ENCODE measurements at regions not wholly inside any gene's neighbourhood (a gene's known extent, or its start where the extent isn't known, plus 50 kb on each side); places are given as distances from the start of the nearest gene placed in this dataset.
"Not testable (repeated sequence)": the region's sequence is repeated elsewhere in the genome, so short reads cannot be mapped to it uniquely, and the experiment has no call there.

DNA sequence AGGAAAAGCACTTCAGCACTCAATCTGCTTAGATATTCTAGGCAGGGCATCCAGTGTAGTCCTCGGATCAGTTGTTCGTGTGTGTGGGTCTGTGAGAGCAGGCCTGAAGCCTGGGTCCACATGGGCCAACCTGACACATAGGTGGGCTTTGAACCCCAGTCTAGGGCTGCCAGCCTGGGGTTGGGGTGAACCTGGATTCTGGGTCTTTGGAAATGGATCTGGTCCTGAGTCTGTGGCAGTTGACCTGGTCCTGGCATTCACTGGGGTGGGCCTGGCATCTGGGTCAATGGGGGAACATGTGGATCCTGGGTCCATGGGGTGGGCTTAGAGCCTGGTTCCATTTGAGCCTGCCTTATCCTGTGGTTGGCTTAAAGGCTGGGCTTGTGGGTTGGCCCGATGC, 492.6 kb upstream of the MAN1A1 start:
- DNase-seq (ENCODE audit: low read depth in 4 of 4, low spot score in 3 of 4): no peak

DNA sequence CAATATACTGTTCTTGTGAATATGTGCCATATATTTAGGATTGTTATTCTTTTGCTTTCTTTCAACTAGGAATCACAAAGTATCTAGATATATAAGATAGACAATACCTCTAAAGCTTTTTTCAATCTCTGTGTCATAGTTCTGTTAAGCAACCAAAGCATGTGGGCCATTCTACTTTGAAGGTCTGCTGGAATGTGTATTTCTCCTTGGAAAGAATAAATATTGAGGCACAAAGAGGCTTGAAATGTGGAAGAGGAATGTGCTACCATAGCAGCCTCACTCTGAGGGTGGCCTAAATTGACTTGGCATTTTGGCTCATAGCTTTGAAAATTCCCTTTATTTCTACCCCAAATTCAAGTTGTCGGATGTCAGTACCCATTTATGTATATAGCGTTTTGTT, 488.5 kb upstream of the MAN1A1 start:
- no peak for DNase-seq (ENCODE audit: low read depth in 4 of 4, low spot score in 3 of 4)

DNA sequence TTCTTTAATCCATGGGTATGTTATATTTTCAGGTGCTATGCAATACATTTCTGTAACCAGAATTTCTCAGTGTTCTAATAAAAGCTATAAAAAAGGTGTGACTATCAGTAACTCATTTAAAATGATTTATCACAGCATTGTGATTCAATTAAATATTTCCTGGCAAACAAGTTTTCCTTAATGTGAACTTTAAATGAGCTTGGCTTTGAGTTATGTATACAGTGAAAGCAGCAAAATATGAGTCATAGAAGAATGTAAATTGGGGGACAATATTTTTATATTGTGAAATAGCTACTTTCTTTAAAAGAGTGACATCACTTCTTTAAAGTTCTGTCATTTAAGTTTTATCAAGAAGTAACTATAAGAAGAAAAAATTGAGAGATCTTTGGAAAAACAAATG, 484.9 kb upstream of the MAN1A1 start:
- no peak for DNase-seq (ENCODE audit: low read depth in 4 of 4, low spot score in 3 of 4)

DNA sequence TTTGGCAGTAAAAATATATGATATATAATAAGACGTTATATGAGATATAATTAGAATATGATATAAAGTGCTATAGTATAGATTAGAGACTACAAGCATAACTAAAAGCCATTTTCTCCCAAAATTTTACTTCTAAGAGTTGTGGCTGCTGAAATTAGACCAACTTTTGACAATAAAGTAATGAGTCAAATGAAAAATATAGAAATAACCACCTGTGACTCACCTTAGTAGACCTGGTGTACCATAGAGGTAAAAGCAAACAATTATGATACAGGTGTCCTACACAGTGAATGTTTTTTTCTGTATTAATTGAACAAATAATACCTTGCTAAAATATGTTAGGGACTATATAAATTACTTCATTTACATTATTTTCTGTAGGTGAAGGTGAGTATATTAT, 482.9 kb upstream of the MAN1A1 start:
- DNase-seq (ENCODE audit: low read depth in 4 of 4, low spot score in 3 of 4): no peak

DNA sequence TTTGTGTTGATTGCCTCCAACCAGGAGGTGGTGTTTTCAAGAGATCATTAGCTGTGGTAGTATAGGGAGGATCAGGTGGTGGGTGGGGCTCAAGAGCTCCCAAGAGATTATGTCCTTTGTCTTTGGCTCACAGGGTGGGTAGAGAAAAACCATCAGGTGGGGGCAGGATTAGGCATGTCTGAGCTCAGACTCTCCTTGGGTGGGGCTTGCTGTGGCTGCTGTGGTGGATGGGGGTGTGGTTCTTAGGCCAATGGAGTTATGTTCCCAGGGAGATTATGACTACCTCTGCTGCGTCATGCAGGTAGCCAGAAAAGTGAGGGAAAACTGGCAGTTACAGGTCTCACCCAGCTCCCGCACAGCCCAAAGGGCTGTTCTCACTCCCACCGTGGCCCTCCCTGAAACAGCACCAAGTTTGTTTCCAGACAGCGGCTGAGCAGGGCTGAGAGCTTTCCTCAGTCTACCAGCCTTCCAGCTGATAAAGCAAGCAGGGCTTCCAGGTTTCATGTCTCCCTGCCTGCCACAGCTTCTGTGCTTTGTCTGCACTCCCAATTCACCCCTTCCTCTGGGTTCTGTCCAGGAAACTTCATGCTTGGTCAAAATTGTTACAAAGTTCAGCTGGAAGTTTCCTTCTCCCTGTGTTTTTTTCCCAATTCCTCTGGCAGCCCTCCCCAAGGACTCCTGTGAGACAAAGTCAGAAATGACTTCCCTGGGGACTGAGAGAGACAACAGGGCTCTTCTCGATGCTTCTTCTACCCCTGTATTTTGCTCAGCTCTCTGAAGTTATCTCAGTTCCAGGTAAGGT, 481.1 kb upstream of the MAN1A1 start:
- no peak for DNase-seq (ENCODE audit: low read depth in 4 of 4, low spot score in 3 of 4)

DNA sequence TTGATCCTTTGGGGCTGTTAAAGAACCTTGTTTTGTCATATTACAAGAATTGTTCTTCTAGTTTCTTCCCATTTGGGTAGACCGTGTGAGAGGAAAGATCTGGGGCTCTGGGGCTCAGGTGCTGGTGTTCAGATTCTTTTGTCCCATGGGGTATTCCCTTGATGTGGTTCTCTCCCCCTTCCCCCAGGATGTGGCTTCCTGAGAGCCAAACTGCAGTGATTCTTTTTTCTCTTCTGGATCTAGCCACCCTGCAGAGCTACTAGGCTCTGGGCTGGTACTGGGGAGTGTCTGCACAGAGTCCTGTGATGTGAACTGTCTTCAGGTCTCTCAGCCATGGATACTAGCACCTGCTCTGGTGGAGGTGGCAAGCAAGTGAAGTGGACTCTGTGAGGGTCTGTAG, 480.5 kb upstream of the MAN1A1 start:
- DNase-seq (ENCODE audit: low read depth in 4 of 4, low spot score in 3 of 4): no peak

DNA sequence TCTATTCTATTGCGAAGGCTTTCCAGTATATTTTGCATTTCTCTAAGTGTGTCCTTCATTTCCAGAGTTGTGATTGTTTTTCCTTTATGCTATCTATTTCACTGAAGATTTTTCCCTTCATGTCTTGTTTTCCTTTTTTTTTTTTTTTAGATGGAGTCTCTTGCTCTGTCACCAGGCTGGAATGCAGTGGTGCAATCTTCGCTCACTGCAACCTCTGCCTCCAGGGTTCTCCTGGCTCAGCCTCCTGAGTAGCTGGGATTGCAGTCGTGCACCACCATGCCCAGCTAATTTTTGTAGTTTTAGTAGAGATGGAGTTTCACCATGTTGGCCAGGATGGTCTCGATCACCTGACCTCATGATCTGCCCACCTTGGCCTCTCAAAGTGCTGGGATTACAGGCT, 479.9 kb upstream of the MAN1A1 start:
- not testable (repeated sequence) for DNase-seq (ENCODE audit: low read depth in 4 of 4, low spot score in 3 of 4)

DNA sequence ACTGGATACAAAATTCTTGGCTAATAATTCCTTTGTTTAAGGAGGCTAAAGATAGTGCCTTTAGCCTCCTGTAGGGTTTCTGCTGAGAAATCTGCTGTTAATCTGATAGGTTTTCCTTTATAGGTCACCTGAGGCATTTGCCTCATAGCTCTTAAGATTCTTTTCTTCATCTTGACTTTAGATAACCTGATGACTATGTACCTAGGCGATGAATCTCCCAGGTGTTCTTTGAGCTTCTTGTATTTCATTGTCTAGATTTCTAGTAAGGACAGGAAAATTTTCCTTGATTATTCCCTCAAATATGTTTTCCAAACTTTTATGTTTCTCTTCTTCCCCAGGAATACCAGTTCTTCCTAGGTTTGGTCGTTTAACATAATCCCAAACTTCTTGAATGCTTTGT, 479.4 kb upstream of the MAN1A1 start:
- no peak for DNase-seq (ENCODE audit: low read depth in 4 of 4, low spot score in 3 of 4)

DNA sequence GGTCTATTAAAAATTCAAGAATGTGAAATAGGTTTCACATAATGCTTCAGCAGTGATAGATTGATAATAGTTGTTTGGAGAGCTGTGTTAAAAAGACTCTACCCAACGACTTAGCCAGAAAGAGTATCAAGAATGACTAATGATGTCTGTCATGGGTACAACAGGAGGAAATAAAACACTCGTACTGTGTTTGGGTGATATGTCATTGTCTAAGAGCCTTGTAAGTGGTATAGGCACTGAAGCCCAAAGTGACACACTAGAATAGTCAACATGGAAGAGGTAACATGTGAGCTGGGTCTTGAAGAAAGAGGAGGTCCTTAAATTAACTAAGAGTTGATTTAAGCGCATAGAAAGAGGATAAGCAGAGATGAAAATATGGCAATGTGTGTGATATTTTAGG, 471.8 kb upstream of the MAN1A1 start:
- DNase-seq (ENCODE audit: low read depth in 4 of 4, low spot score in 3 of 4): no peak

DNA sequence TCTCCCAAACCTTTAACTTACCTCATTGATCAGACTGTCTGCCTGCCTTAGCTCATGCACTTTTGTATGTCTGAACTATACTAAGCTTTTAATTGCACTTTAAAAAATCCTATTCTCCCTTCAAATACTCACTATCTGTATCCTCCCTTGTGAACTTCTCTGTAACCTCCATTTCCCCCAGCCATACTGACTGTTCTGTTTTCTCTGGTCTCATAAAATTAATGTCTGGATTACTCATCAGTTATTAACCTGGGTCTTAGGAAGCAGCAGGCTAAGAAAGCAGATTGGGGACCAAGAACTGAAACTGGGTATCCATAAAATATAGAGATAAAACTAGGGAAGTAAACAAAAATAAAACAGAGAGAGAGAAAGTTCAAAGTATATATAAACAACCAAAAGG, 469.3 kb upstream of the MAN1A1 start:
- no peak for DNase-seq (ENCODE audit: low read depth in 4 of 4, low spot score in 3 of 4)

DNA sequence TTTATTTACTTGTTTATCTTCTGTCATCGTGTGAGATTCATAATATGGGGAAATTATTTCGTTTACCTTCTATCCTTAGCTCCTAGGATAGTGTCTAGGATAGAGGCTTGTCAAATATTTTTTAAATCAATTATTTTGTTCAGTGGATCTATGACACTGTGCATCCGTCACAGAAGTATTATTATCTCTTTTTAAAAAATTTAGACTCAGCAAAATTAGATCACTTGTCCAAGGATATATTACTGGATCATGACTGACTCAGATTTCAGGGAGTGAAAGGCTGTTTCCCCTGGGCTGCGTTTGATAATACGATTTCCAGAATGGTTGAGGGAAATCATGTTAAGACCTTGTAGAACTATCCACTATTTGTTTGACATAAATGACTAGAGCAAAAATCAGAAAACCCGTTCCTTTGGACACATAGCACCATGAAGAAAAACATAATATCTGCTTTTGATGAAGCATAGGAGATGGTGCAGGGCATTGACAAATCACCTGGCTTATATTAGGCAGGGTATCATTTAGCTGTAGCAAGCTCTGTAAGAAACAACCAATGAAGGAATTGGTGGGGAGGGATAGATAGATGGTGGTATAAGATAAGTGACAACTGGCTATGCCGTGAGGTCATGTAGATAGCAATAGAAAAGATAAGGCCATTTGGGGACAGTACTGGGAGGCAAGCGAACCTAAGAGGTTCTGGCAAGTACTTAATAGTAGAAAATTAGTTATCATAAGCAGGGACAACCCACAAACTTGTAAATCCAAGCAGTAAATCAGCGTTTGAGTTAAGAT, 465.2 kb upstream of the MAN1A1 start:
- DNase-seq (ENCODE audit: low read depth in 4 of 4, low spot score in 3 of 4): no peak

DNA sequence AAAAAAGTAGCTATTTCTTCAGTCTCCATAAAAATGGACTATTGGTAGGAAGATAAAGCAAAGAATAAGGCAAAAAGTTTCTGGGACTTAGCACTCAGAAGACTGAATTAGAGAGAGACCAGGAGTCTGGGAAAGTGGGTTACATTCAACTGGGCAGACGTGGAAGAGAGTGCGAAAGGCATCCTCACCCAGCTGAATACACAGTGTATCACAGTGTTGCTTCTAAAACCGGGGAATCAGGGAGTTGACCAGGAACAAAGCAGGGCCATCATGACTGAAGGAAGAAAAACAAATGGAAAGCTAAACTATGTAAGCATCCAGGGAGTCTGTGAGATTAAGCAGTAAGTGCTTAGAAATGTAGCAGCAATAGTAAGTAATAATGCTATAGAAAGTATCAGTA, 452.9 kb upstream of the MAN1A1 start:
- no peak for DNase-seq (ENCODE audit: low read depth in 4 of 4, low spot score in 3 of 4)

DNA sequence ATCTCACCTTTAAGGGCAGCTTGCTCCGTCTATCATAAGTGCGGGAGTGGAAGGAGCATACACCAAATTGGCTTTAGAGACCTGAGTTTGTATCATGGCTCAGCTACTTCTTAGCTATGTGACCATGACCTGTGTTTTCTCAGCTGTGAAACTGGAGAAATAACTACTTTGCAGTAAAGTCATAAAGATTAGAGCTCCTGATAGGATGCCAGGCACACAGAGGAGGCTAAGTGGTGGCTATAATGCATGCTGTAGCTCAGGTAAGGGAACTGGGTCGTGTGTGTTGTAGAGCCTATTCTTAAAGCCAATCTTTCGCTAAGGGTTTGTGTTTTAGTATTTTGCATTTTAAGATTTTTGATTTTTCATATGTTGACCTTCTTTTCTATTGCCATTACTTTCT, 451.5 kb upstream of the MAN1A1 start:
- no peak for DNase-seq (ENCODE audit: low read depth in 4 of 4, low spot score in 3 of 4)

DNA sequence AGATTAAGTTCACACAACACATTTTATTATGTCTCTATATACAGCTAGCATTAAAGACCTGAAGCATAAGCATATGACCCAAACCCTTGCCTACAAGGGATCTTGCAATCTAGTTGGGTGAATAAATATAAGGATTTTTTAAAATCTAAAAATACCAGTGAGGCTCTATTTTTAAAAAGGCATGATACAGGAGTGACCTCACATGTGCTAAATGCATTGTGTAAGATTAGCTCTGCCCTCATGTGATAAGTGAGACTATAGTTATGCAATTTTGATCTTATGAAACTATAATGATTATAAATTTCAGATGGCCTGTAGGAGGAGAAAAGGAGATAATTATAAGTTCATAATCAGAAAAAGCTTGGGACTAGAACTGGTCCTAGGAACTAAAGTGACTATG, 451.0 kb upstream of the MAN1A1 start:
- DNase-seq (ENCODE audit: low read depth in 4 of 4, low spot score in 3 of 4): no peak

DNA sequence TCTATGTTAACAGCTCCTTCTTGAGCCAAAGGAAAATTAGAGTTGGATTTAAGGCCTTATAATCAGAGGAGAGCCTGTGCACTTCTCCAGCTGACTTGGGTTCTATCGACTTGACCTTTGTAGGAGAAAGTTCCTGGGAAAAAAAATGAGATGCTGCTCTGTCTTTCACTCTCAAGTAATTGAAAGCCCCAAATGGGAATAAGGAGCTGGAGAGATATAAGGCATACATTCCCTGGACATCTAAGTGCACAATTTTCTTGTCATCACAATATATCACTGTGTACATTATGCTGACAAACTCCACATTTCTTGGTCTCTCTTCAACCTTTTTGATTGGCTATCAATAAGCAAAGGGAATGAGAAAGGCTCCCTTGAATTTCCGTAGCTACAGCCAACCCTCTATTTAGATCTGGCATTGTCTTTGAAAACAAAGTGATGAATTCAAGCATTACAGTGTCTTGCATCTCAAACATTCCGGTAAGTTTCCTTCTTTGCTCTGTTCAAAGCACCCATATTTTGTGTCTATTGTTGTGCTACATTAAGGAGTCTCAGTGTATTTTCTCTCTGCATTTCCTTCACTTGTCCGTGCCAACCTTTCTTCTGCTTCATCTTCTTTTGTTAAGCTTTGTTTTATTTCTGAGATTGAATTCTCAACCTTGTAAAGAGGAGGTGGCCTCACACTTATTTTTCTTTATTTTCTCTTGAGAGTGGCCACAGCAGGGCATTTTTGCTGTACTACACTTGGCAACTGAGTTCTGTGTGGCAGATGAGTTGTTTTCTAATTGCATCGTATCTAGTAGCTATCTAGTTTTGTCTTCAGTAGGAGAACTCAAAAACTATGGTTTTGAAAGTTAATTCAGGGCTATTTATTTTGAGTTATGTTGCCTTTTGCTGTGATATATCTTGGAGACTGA, 450.3 kb upstream of the MAN1A1 start:
- no peak for DNase-seq (ENCODE audit: low read depth in 4 of 4, low spot score in 3 of 4)

DNA sequence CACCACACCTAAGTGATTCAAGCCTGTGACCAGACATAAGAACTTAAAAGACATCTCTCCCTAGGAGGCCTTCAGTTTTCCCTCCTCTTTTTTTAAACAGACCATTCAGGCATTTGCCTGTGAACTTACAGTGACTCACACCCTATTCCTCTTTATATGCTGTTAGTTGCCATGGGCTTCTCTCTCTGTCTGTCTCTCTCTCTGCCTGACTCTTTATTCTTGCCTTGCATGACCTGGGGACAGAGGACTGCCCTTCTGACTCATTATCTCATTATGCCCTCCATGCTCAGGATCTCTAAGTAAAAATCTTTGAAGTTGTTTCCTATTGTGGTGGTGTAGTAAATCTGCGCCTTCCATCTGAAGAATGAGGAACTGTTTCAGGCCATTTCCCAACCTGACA, 442.2 kb upstream of the MAN1A1 start:
- DNase-seq (ENCODE audit: low read depth in 4 of 4, low spot score in 3 of 4): no peak

DNA sequence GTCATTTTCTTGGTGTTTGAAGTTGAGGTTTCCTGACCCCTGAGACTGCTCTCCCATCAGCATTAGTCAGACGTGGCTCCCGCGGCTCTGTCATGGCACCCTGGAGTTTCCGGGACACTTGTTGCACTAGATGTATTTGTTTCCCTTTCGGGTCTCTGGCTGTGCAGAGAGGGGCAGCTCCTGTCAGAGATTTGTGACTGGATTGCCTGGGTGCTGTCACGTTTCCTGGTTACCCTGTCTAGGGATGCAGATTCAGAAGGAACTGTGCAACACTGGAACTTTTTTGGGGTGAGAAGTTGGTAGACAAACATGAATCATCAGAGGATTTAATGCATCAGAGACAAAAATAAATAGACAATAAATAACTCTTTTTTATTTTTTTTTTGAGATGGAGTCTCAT, 431.8 kb upstream of the MAN1A1 start:
- no peak for DNase-seq (ENCODE audit: low read depth in 4 of 4, low spot score in 3 of 4)

DNA sequence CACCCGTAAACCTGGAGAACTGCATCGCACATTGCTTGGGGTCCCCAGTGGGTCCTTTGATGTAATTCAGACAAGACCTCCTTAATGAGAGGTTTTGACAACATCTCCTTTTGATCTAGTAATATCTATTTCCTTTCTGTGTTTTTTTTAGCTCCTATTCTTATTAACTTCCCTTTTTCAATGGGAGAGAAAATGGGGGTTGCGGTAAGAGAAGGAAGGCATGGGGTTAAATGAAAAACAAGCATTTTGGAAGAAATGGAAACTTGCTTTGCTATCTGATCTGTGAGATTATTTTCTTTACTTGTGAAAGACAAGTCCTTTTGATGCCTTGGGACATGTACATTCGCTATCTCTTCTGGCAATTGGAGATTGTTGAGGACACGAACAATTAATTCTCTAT, 418.6 kb upstream of the MAN1A1 start:
- DNase-seq (ENCODE audit: low read depth in 4 of 4, low spot score in 3 of 4): no peak

DNA sequence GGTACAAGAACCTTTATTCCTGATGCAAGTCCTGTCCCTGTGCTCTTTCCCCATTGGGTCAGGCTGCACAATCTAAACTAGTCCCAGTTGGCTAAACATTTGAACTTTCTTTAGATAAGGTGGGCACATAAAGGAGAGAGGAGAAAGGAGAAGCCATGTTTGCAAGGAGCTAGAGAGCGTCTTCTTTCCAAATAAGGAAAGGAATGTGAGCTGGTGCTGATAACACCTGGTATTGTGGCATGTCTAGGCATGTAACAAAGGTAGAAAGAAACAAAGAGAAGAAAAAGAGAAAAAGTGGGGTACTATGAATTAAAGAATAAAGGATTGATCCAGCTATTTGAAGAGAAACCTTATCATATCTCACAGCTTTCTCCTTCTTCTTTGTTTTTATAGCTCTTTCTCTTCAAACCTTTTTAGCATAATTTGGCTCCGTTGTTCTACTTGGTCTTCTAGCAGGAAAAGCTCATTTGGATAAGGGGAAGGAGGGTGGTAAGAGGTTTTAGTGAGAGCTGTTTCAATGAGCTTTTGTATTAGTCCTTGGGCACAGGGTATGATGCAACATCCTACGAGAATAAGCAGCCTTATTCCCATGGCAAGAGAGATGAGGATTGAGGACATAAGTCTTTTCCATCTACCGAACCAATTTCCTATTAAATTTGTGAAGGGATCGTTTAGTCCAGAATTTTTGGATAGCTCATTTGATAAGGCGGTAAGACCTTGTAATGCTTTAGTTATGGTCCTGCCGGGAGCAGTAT, 415.5 kb upstream of the MAN1A1 start:
- DNase-seq (ENCODE audit: low read depth in 4 of 4, low spot score in 3 of 4): no peak

DNA sequence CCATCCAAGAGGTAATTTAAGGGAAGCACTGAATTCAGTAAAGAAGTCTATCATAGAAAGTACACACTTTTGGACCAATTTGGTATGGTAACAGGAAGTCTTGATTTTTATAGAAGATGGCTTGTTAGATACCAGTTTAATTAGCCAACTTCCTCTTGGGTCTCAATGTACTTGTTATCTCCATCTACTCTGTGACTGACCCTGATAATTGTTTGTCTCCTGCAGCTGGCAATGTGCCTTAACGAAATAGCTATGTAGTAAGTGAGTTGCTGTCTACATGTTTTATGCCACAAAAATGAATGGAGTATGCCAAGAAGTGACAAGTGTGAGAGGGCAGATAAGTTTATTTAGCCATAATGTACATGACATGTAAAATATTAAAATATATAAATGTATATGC, 410.5 kb upstream of the MAN1A1 start:
- DNase-seq (ENCODE audit: low read depth in 4 of 4, low spot score in 3 of 4): no peak

DNA sequence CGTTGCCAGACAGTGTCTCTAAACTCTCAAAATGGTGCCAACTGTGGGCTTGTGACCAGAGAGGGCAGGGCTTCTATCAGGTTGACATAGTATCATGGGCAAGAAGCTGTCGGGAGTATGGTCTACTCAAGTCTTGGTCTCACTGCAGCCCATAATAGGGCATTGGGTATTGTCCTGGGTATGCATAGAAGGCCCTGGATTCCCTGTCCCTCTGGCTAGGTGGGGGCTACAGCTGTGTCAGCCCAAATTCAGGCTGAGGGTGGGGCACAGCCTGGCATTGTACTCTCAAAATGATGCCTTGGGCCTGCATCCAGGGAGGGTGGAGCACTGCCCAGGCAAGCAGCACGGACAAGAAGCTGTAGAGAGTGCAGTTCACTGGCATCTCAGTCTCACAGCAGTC, 408.8 kb upstream of the MAN1A1 start:
- no peak for DNase-seq (ENCODE audit: low read depth in 4 of 4, low spot score in 3 of 4)

All from left renal pelvis (tissue), 4 donors.